ENCODE measurements at regions not wholly inside any gene's neighbourhood (a gene's known extent, or its start where the extent isn't known, plus 50 kb on each side); places are given as distances from the start of the nearest gene placed in this dataset.

DNA sequence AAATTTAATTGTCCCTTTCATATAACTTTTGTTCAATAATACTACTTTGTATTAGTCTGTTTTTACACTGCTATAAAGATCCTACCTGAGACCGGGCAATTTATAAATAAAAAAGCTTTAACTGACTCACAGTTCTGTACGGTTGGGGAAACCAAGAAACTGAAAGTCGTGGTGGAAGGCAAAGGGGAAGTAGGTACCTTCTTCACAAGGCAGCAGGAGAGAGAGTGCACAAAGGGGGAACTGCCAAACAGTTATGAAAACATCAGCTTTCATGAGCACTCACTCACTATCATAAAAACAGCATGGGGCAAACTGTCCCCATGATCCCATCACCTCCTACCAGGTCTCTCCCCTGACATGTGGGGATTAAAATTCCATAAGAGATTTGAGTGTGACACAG is 1069.0 kb downstream of the FSCB start:
- TF ChIP-seq, protein P1, sequence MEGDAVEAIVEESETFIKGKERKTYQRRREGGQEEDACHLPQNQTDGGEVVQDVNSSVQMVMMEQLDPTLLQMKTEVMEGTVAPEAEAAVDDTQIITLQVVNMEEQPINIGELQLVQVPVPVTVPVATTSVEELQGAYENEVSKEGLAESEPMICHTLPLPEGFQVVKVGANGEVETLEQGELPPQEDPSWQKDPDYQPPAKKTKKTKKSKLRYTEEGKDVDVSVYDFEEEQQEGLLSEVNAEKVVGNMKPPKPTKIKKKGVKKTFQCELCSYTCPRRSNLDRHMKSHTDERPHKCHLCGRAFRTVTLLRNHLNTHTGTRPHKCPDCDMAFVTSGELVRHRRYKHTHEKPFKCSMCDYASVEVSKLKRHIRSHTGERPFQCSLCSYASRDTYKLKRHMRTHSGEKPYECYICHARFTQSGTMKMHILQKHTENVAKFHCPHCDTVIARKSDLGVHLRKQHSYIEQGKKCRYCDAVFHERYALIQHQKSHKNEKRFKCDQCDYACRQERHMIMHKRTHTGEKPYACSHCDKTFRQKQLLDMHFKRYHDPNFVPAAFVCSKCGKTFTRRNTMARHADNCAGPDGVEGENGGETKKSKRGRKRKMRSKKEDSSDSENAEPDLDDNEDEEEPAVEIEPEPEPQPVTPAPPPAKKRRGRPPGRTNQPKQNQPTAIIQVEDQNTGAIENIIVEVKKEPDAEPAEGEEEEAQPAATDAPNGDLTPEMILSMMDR (IDR thresholded peaks at IDR 0.05), result no peak
- no peak for TF ChIP-seq EZH2 (IDR thresholded peaks at IDR 0.05; ENCODE audit: borderline replicate concordance, insufficient read depth, low read depth, low read length, poor library complexity, severe bottlenecking)

All from B cell (primary cell).